H9 (cell line): ENCODE measurements at regions not wholly inside any gene's neighbourhood (a gene's known extent, or its start where the extent isn't known, plus 50 kb on each side); places are given as distances from the start of the nearest gene placed in this dataset.

Experiments
- DNase-seq: peaks from one replicate; pipeline ENCODE4 v3.0.0-alpha.2; 2017
- H2AFZ ChIP-seq: one replicate; pipeline ENCODE4 v1.6.1; 2013; ENCODE audit warnings: mild to moderate bottlenecking, low read length, control low read depth, moderate library complexity
- H2AK5ac ChIP-seq: 2 replicates; pipeline ENCODE4 v1.6.1; 2013; ENCODE audit warnings: low read length, control low read depth, mixed read lengths; ENCODE audit not compliant: insufficient read length
- H2BK120ac ChIP-seq: one replicate; pipeline ENCODE4 v1.6.1; 2013; ENCODE audit warnings: low read depth, mild to moderate bottlenecking, low read length, control low read depth, inconsistent platforms; ENCODE audit not compliant: poor library complexity, severe bottlenecking
- H2BK12ac ChIP-seq: 2 replicates; pipeline ENCODE4 v1.6.1; 2013; ENCODE audit warnings: low read length, control low read depth, mixed read lengths, low read depth; ENCODE audit not compliant: insufficient read length
- H2BK15ac ChIP-seq: 2 replicates; pipeline ENCODE4 v1.6.1; 2013; ENCODE audit warnings: low read depth, low read length, control low read depth
- H2BK20ac ChIP-seq: one replicate; pipeline ENCODE4 v1.6.1; 2013; ENCODE audit warnings: low read depth, mild to moderate bottlenecking, low read length, control low read depth, inconsistent platforms; ENCODE audit not compliant: poor library complexity, severe bottlenecking
- H2BK5ac ChIP-seq: 2 replicates; pipeline ENCODE4 v1.6.1; 2013; ENCODE audit warnings: low read length, control low read depth, mixed read lengths; ENCODE audit not compliant: insufficient read length
- H3K14ac ChIP-seq: 2 replicates; pipeline ENCODE4 v1.6.1; 2013; ENCODE audit warnings: low read length, control low read depth; ENCODE audit not compliant: insufficient read depth
- H3K18ac ChIP-seq: 2 replicates; pipeline ENCODE4 v1.6.1; 2013; ENCODE audit warnings: low read depth, mild to moderate bottlenecking, mixed read lengths, low read length, control low read depth; ENCODE audit not compliant: insufficient read length
- H3K23ac ChIP-seq: 2 replicates; pipeline ENCODE4 v1.6.1; 2013; ENCODE audit warnings: low read length, control low read depth, mixed read lengths, low read depth; ENCODE audit not compliant: insufficient read length
- H3K23me2 ChIP-seq: 2 replicates; pipeline ENCODE4 v1.6.1; 2013; ENCODE audit warnings: low read depth, mild to moderate bottlenecking, mixed read lengths, low read length, control low read depth; ENCODE audit not compliant: insufficient read length, poor library complexity, severe bottlenecking
- H3K27ac ChIP-seq: 2 replicates; pipeline ENCODE4 v1.5.1; 2013; ENCODE audit warnings: low read length, control low read depth, mixed read lengths, low read depth; ENCODE audit not compliant: insufficient read length
- H3K27me3 ChIP-seq: 2 replicates; pipeline ENCODE4 v1.6.1; 2013; ENCODE audit warnings: low read length, control low read depth, inconsistent platforms; ENCODE audit not compliant: insufficient read depth
- H3K4ac ChIP-seq: 2 replicates; pipeline ENCODE4 v1.6.1; 2013; ENCODE audit warnings: low read depth, mild to moderate bottlenecking, control low read depth, inconsistent platforms, low read length, moderate library complexity
- H3K4me1 ChIP-seq: 2 replicates; pipeline ENCODE4 v1.6.1; 2013; ENCODE audit warnings: low read length, control low read depth, inconsistent platforms; ENCODE audit not compliant: insufficient read depth
- H3K4me2 ChIP-seq: 2 replicates; pipeline ENCODE4 v1.6.1; 2013; ENCODE audit warnings: low read length, control low read depth, mixed read lengths; ENCODE audit not compliant: insufficient read length, insufficient read depth
- H3K56ac ChIP-seq: 2 replicates; pipeline ENCODE4 v1.6.1; 2013; ENCODE audit warnings: low read depth, mild to moderate bottlenecking, mixed read lengths, low read length, control low read depth; ENCODE audit not compliant: insufficient read length
- H3K79me1 ChIP-seq: 2 replicates; pipeline ENCODE4 v1.6.1; 2013; ENCODE audit warnings: low read depth, mild to moderate bottlenecking, moderate library complexity, low read length, control low read depth, inconsistent platforms; ENCODE audit not compliant: insufficient read depth, poor library complexity, severe bottlenecking
- H3K79me2 ChIP-seq: 2 replicates; pipeline ENCODE4 v1.6.1; 2013; ENCODE audit warnings: low read length, control low read depth, inconsistent platforms; ENCODE audit not compliant: insufficient read depth
- H3K9ac ChIP-seq: 2 replicates; pipeline ENCODE4 v1.6.1; 2013; ENCODE audit warnings: low read length, control low read depth, mixed read lengths; ENCODE audit not compliant: insufficient read length; ENCODE audit errors: extremely low read depth
- H3K9me3 ChIP-seq: one replicate; pipeline ENCODE4 v1.6.1; 2013; ENCODE audit warnings: low read depth, low read length, inconsistent platforms; ENCODE audit not compliant: control insufficient read depth
- H3T11ph ChIP-seq: one replicate; pipeline ENCODE4 v1.6.1; 2013; ENCODE audit warnings: mild to moderate bottlenecking, low read length, control low read depth, inconsistent platforms
- H4K20me1 ChIP-seq: one replicate; pipeline ENCODE4 v1.6.1; 2013; ENCODE audit not compliant: control insufficient read depth, insufficient read length, insufficient read depth
- H4K5ac ChIP-seq: 2 replicates; pipeline ENCODE4 v1.6.1; 2013; ENCODE audit warnings: low read depth, mild to moderate bottlenecking, mixed read lengths, low read length, control low read depth; ENCODE audit not compliant: insufficient read length
- H4K8ac ChIP-seq: replicated peaks from 2 replicates; pipeline ENCODE4 v1.6.1; 2013; ENCODE audit warnings: low read length, control low read depth, mixed read lengths, low read depth; ENCODE audit not compliant: insufficient read length
- H4K91ac ChIP-seq: 2 replicates; pipeline ENCODE4 v1.6.1; 2013; ENCODE audit warnings: low read depth, mild to moderate bottlenecking, moderate library complexity, mixed read lengths, low read length, control low read depth; ENCODE audit not compliant: insufficient read length
- H3K27ac Mint-ChIP-seq, 3 experiments: 2 replicates in 2 of 3; 3 replicates in 1 of 3; pipeline ENCODE4 v1.8.0; 2020 to 2021; ENCODE audit warnings: mixed read lengths in 3 of 3, mild to moderate bottlenecking in 1 of 3, moderate library complexity in 1 of 3
- H3K27me3 Mint-ChIP-seq: 2 replicates; pipeline ENCODE4 v1.8.0; 2021; ENCODE audit warnings: low read depth, mild to moderate bottlenecking, moderate library complexity, mixed read lengths
- H3K36me3 Mint-ChIP-seq, 3 experiments: 2 replicates in 2 of 3; 3 replicates in 1 of 3; pipeline ENCODE4 v1.8.0; 2020 to 2021; ENCODE audit warnings: low read depth in 3 of 3, mixed read lengths in 3 of 3; ENCODE audit not compliant: insufficient read depth in 1 of 3
- H3K4me1 Mint-ChIP-seq, 2 experiments: 2 replicates each; pipeline ENCODE4 v1.8.0; 2020; ENCODE audit warnings: mixed read lengths in 2 of 2
- H3K4me3 Mint-ChIP-seq, 2 experiments: 2 replicates in 1 of 2; 3 replicates in 1 of 2; pipeline ENCODE4 v1.8.0; 2020 to 2021; ENCODE audit warnings: mild to moderate bottlenecking in 2 of 2, mixed read lengths in 2 of 2, moderate library complexity in 1 of 2
- H3K9me3 Mint-ChIP-seq, 2 experiments: 2 replicates in 1 of 2; 3 replicates in 1 of 2; pipeline ENCODE4 v1.8.0; 2020; ENCODE audit warnings: mild to moderate bottlenecking in 2 of 2, mixed read lengths in 2 of 2, moderate library complexity in 1 of 2
- CTCF ChIP-seq: fragments of 200-600 bp; sonication (generic); conservative IDR thresholded peaks from 3 replicates; pipeline ENCODE4 v1.8.0; 2021; ENCODE audit warnings: antibody characterized with exemption, mild to moderate bottlenecking
- WGBS: extraction: QIAGEN DNeasy Blood & Tissue Kit; methylation state at CpG from one replicate; pipeline ENCODE4 v1.1.7; 2013; ENCODE audit warnings: missing lambda C conversion rate, low lambda C conversion rate, mixed read lengths; ENCODE audit not compliant: insufficient read length; ENCODE audit errors: extremely low coverage; 5-methylcytosine and 5-hydroxymethylcytosine counted together

DNA sequence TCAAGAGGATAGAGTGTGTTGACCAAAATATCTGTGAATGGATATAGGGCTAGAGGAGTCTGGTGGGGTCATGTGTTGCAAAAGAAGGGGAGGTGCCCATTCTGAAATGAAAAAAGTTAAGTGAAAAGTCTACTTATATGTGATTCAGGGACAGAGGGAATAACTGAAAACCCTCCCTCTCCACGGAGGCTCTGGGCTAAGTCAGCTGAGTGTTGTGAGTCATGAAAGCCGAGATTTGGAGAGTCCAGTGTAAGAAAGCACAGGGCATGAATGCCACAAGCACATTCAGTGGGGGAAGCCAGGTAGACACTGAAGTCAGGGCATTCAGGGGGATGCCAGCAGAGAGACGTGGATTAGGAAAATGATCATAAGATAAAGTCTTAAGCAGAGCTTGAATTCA lies 871.9 kb downstream of the TSN start:
- no peak overlapping the region for H3T11ph ChIP-seq
- no peak overlapping the region for H3K4ac ChIP-seq
- no peak overlapping the region for H3K23ac ChIP-seq
- H2BK20ac ChIP-seq = no peak overlapping the region
- H3K4me3 Mint-ChIP-seq = no peak overlapping the region
- TF ChIP-seq CTCF = no peak
- H2BK15ac ChIP-seq = no peak overlapping the region
- H3K4me2 ChIP-seq = no peak overlapping the region
- no peaks in the 10 kb centered on the region for H3K79me2 ChIP-seq
- no peak overlapping the region for H3K56ac ChIP-seq
- H3K27ac Mint-ChIP-seq = no peak overlapping the region
- H2AFZ ChIP-seq = no peak overlapping the region
- no peak overlapping the region for H4K8ac ChIP-seq
- H3K79me1 ChIP-seq = no peaks in the 10 kb centered on the region
- no CpG with 5 or more reads among the region's 3 CpGs for WGBS
- no peaks in the 10 kb centered on the region for H3K9me3 Mint-ChIP-seq
- H3K18ac ChIP-seq = no peak overlapping the region
- H2BK5ac ChIP-seq = no peak overlapping the region
- no peak overlapping the region for H4K91ac ChIP-seq
- DNase-seq = no peak
- H3K9ac ChIP-seq = no peak overlapping the region
- H3K14ac ChIP-seq = no peak overlapping the region
- no peak overlapping the region for H2BK12ac ChIP-seq
- H3K9me3 ChIP-seq = no peaks in the 10 kb centered on the region
- H3K4me1 Mint-ChIP-seq = peaks cover 13 to 16% of the 10 kb centered on the region in 2 experiments
- H3K36me3 Mint-ChIP-seq = no peaks in the 10 kb centered on the region
- no peak overlapping the region for H2AK5ac ChIP-seq
- H4K20me1 ChIP-seq = no peaks in the 10 kb centered on the region
- H3K27me3 Mint-ChIP-seq = no peaks in the 10 kb centered on the region
- no peak overlapping the region for H3K27ac ChIP-seq
- no peaks in the 10 kb centered on the region for H3K23me2 ChIP-seq
- no peak overlapping the region for H2BK120ac ChIP-seq
- H3K27me3 ChIP-seq = no peaks in the 10 kb centered on the region
- H3K4me1 ChIP-seq = peaks cover 7% of the 10 kb centered on the region; the same call in 1 of the 2 replicates
- H4K5ac ChIP-seq = no peak overlapping the region
